ENCODE measurements at regions not wholly inside any gene's neighbourhood (a gene's known extent, or its start where the extent isn't known, plus 50 kb on each side); places are given as distances from the start of the nearest gene placed in this dataset.

GRCh38 chr11:121884626-121885025 is 231.4 kb downstream of the BLID start:
- TF ChIP-seq CTCF (conservative IDR thresholded peaks at IDR 0.05) = no peak
- no peak for TF ChIP-seq ZFX (IDR thresholded peaks at IDR 0.05)

Measured in C4-2B (cell line).